H9 (cell line): ENCODE measurements at regions not wholly inside any gene's neighbourhood (a gene's known extent, or its start where the extent isn't known, plus 50 kb on each side); places are given as distances from the start of the nearest gene placed in this dataset.

ENCODE experiments used
- DNase-seq: peaks from one replicate; pipeline ENCODE4 v3.0.0-alpha.2; 2017
- H2AFZ ChIP-seq: one replicate; pipeline ENCODE4 v1.6.1; 2013; ENCODE audit warnings: mild to moderate bottlenecking, low read length, control low read depth, moderate library complexity
- H2AK5ac ChIP-seq: 2 replicates; pipeline ENCODE4 v1.6.1; 2013; ENCODE audit warnings: low read length, control low read depth, mixed read lengths; ENCODE audit not compliant: insufficient read length
- H2BK120ac ChIP-seq: one replicate; pipeline ENCODE4 v1.6.1; 2013; ENCODE audit warnings: low read depth, mild to moderate bottlenecking, low read length, control low read depth, inconsistent platforms; ENCODE audit not compliant: poor library complexity, severe bottlenecking
- H2BK12ac ChIP-seq: 2 replicates; pipeline ENCODE4 v1.6.1; 2013; ENCODE audit warnings: low read length, control low read depth, mixed read lengths, low read depth; ENCODE audit not compliant: insufficient read length
- H2BK15ac ChIP-seq: 2 replicates; pipeline ENCODE4 v1.6.1; 2013; ENCODE audit warnings: low read depth, low read length, control low read depth
- H2BK20ac ChIP-seq: one replicate; pipeline ENCODE4 v1.6.1; 2013; ENCODE audit warnings: low read depth, mild to moderate bottlenecking, low read length, control low read depth, inconsistent platforms; ENCODE audit not compliant: poor library complexity, severe bottlenecking
- H2BK5ac ChIP-seq: 2 replicates; pipeline ENCODE4 v1.6.1; 2013; ENCODE audit warnings: low read length, control low read depth, mixed read lengths; ENCODE audit not compliant: insufficient read length
- H3K14ac ChIP-seq: 2 replicates; pipeline ENCODE4 v1.6.1; 2013; ENCODE audit warnings: low read length, control low read depth; ENCODE audit not compliant: insufficient read depth
- H3K18ac ChIP-seq: 2 replicates; pipeline ENCODE4 v1.6.1; 2013; ENCODE audit warnings: low read depth, mild to moderate bottlenecking, mixed read lengths, low read length, control low read depth; ENCODE audit not compliant: insufficient read length
- H3K23ac ChIP-seq: 2 replicates; pipeline ENCODE4 v1.6.1; 2013; ENCODE audit warnings: low read length, control low read depth, mixed read lengths, low read depth; ENCODE audit not compliant: insufficient read length
- H3K23me2 ChIP-seq: 2 replicates; pipeline ENCODE4 v1.6.1; 2013; ENCODE audit warnings: low read depth, mild to moderate bottlenecking, mixed read lengths, low read length, control low read depth; ENCODE audit not compliant: insufficient read length, poor library complexity, severe bottlenecking
- H3K27ac ChIP-seq: 2 replicates; pipeline ENCODE4 v1.5.1; 2013; ENCODE audit warnings: low read length, control low read depth, mixed read lengths, low read depth; ENCODE audit not compliant: insufficient read length
- H3K27me3 ChIP-seq: 2 replicates; pipeline ENCODE4 v1.6.1; 2013; ENCODE audit warnings: low read length, control low read depth, inconsistent platforms; ENCODE audit not compliant: insufficient read depth
- H3K4ac ChIP-seq: 2 replicates; pipeline ENCODE4 v1.6.1; 2013; ENCODE audit warnings: low read depth, mild to moderate bottlenecking, control low read depth, inconsistent platforms, low read length, moderate library complexity
- H3K4me1 ChIP-seq: 2 replicates; pipeline ENCODE4 v1.6.1; 2013; ENCODE audit warnings: low read length, control low read depth, inconsistent platforms; ENCODE audit not compliant: insufficient read depth
- H3K4me2 ChIP-seq: 2 replicates; pipeline ENCODE4 v1.6.1; 2013; ENCODE audit warnings: low read length, control low read depth, mixed read lengths; ENCODE audit not compliant: insufficient read length, insufficient read depth
- H3K56ac ChIP-seq: 2 replicates; pipeline ENCODE4 v1.6.1; 2013; ENCODE audit warnings: low read depth, mild to moderate bottlenecking, mixed read lengths, low read length, control low read depth; ENCODE audit not compliant: insufficient read length
- H3K79me1 ChIP-seq: 2 replicates; pipeline ENCODE4 v1.6.1; 2013; ENCODE audit warnings: low read depth, mild to moderate bottlenecking, moderate library complexity, low read length, control low read depth, inconsistent platforms; ENCODE audit not compliant: insufficient read depth, poor library complexity, severe bottlenecking
- H3K79me2 ChIP-seq: 2 replicates; pipeline ENCODE4 v1.6.1; 2013; ENCODE audit warnings: low read length, control low read depth, inconsistent platforms; ENCODE audit not compliant: insufficient read depth
- H3K9ac ChIP-seq: 2 replicates; pipeline ENCODE4 v1.6.1; 2013; ENCODE audit warnings: low read length, control low read depth, mixed read lengths; ENCODE audit not compliant: insufficient read length; ENCODE audit errors: extremely low read depth
- H3K9me3 ChIP-seq: one replicate; pipeline ENCODE4 v1.6.1; 2013; ENCODE audit warnings: low read depth, low read length, inconsistent platforms; ENCODE audit not compliant: control insufficient read depth
- H3T11ph ChIP-seq: one replicate; pipeline ENCODE4 v1.6.1; 2013; ENCODE audit warnings: mild to moderate bottlenecking, low read length, control low read depth, inconsistent platforms
- H4K20me1 ChIP-seq: one replicate; pipeline ENCODE4 v1.6.1; 2013; ENCODE audit not compliant: control insufficient read depth, insufficient read length, insufficient read depth
- H4K5ac ChIP-seq: 2 replicates; pipeline ENCODE4 v1.6.1; 2013; ENCODE audit warnings: low read depth, mild to moderate bottlenecking, mixed read lengths, low read length, control low read depth; ENCODE audit not compliant: insufficient read length
- H4K8ac ChIP-seq: replicated peaks from 2 replicates; pipeline ENCODE4 v1.6.1; 2013; ENCODE audit warnings: low read length, control low read depth, mixed read lengths, low read depth; ENCODE audit not compliant: insufficient read length
- H4K91ac ChIP-seq: 2 replicates; pipeline ENCODE4 v1.6.1; 2013; ENCODE audit warnings: low read depth, mild to moderate bottlenecking, moderate library complexity, mixed read lengths, low read length, control low read depth; ENCODE audit not compliant: insufficient read length
- H3K27ac Mint-ChIP-seq, 3 experiments: 2 replicates in 2 of 3; 3 replicates in 1 of 3; pipeline ENCODE4 v1.8.0; 2020 to 2021; ENCODE audit warnings: mixed read lengths in 3 of 3, mild to moderate bottlenecking in 1 of 3, moderate library complexity in 1 of 3
- H3K27me3 Mint-ChIP-seq: 2 replicates; pipeline ENCODE4 v1.8.0; 2021; ENCODE audit warnings: low read depth, mild to moderate bottlenecking, moderate library complexity, mixed read lengths
- H3K36me3 Mint-ChIP-seq, 3 experiments: 2 replicates in 2 of 3; 3 replicates in 1 of 3; pipeline ENCODE4 v1.8.0; 2020 to 2021; ENCODE audit warnings: low read depth in 3 of 3, mixed read lengths in 3 of 3; ENCODE audit not compliant: insufficient read depth in 1 of 3
- H3K4me1 Mint-ChIP-seq, 2 experiments: 2 replicates each; pipeline ENCODE4 v1.8.0; 2020; ENCODE audit warnings: mixed read lengths in 2 of 2
- H3K4me3 Mint-ChIP-seq, 2 experiments: 2 replicates in 1 of 2; 3 replicates in 1 of 2; pipeline ENCODE4 v1.8.0; 2020 to 2021; ENCODE audit warnings: mild to moderate bottlenecking in 2 of 2, mixed read lengths in 2 of 2, moderate library complexity in 1 of 2
- H3K9me3 Mint-ChIP-seq, 2 experiments: 2 replicates in 1 of 2; 3 replicates in 1 of 2; pipeline ENCODE4 v1.8.0; 2020; ENCODE audit warnings: mild to moderate bottlenecking in 2 of 2, mixed read lengths in 2 of 2, moderate library complexity in 1 of 2
- CTCF ChIP-seq: fragments of 200-600 bp; sonication (generic); conservative IDR thresholded peaks from 3 replicates; pipeline ENCODE4 v1.8.0; 2021; ENCODE audit warnings: antibody characterized with exemption, mild to moderate bottlenecking
- WGBS: extraction: QIAGEN DNeasy Blood & Tissue Kit; methylation state at CpG from one replicate; pipeline ENCODE4 v1.1.7; 2013; ENCODE audit warnings: missing lambda C conversion rate, low lambda C conversion rate, mixed read lengths; ENCODE audit not compliant: insufficient read length; ENCODE audit errors: extremely low coverage; 5-methylcytosine and 5-hydroxymethylcytosine counted together

- peaks cover 9 to 11% of the 10 kb centered on the region in 2 experiments; a peak in 4 of 5 replicates for H3K9me3 Mint-ChIP-seq
- Histone ChIP-seq H2BK5ac (no peak overlapping the region), H2BK120ac (no peak overlapping the region), H3K27ac (no peak overlapping the region), H2BK15ac (no peak overlapping the region), H4K5ac (no peak overlapping the region), H4K8ac (no peak overlapping the region), H2BK20ac (no peak overlapping the region), H2AFZ (no peak overlapping the region), H3K79me1 (no peaks in the 10 kb centered on the region), H2BK12ac (no peak overlapping the region), H3K23me2 (no peaks in the 10 kb centered on the region), H3K9me3 (no peaks in the 10 kb centered on the region), H3K14ac (no peak overlapping the region), H3K18ac (no peak overlapping the region), H3K4me1 (no peaks in the 10 kb centered on the region), H3K79me2 (no peaks in the 10 kb centered on the region), H3T11ph (no peak overlapping the region), H3K4me2 (no peak overlapping the region), H4K20me1 (no peaks in the 10 kb centered on the region), H3K23ac (no peak overlapping the region), H3K56ac (no peak overlapping the region), H4K91ac (no peak overlapping the region), H3K9ac (no peak overlapping the region), H3K4ac (no peak overlapping the region), H2AK5ac (no peak overlapping the region), H3K27me3 (no peaks in the 10 kb centered on the region)
- TF ChIP-seq CTCF, result no peak
- no CpG with 5 or more reads among the region's 2 CpGs for WGBS
- H3K27me3 Mint-ChIP-seq, result peaks cover 5% of the 10 kb centered on the region
- no peak overlapping the region for H3K27ac Mint-ChIP-seq
- H3K36me3 Mint-ChIP-seq, result peaks cover 0 to 4% (median 2%) of the 10 kb centered on the region in 3 experiments; a peak in 2 of 7 replicates
- DNase-seq, result no peak
- no peak overlapping the region for H3K4me3 Mint-ChIP-seq
- peaks cover 6 to 11% of the 10 kb centered on the region in 2 experiments for H3K4me1 Mint-ChIP-seq
Observed at GRCh38 chr2:121865914-121866313, 110.5 kb downstream of the TSN start.
